Neural progenitor cell (in vitro differentiated cells): ENCODE measurements at regions not wholly inside any gene's neighbourhood (a gene's known extent, or its start where the extent isn't known, plus 50 kb on each side); places are given as distances from the start of the nearest gene placed in this dataset.

Experiments used
- DNase-seq: peaks from one replicate; pipeline ENCODE4 v3.0.0-alpha.2; 2016; ENCODE audit warnings: low spot score
- H2AFZ ChIP-seq: fragments of 200-600 bp; sonication (generic); replicated peaks from 2 replicates; pipeline ENCODE4 v1.6.1; 2016; ENCODE audit warnings: antibody characterized with exemption
- H3F3A ChIP-seq: fragments of 200-600 bp; sonication (generic); 2 replicates; pipeline ENCODE4 v1.6.1; 2016; ENCODE audit warnings: antibody characterized with exemption, low read depth
- H3K27ac ChIP-seq: fragments of 200-600 bp; sonication (generic); 2 replicates; pipeline ENCODE4 v1.5.1; 2016; ENCODE audit warnings: mild to moderate bottlenecking
- H3K27me3 ChIP-seq: fragments of 200-600 bp; sonication (generic); 2 replicates; pipeline ENCODE4 v1.6.1; 2016; ENCODE audit warnings: mild to moderate bottlenecking, moderate library complexity
- H3K36me3 ChIP-seq: fragments of 200-600 bp; sonication (generic); 2 replicates; pipeline ENCODE4 v1.5.1; 2016
- H3K4me1 ChIP-seq: fragments of 200-600 bp; sonication (generic); 2 replicates; pipeline ENCODE4 v1.6.1; 2016; ENCODE audit warnings: mixed run types
- H3K4me2 ChIP-seq: fragments of 200-600 bp; sonication (generic); 2 replicates; pipeline ENCODE4 v1.6.1; 2016
- H3K4me3 ChIP-seq: fragments of 200-600 bp; sonication (generic); 2 replicates; pipeline ENCODE4 v1.5.1; 2016
- H3K79me2 ChIP-seq: fragments of 200-600 bp; sonication (generic); 2 replicates; pipeline ENCODE4 v1.6.1; 2016; ENCODE audit warnings: low read depth
- H3K9ac ChIP-seq: fragments of 200-600 bp; sonication (generic); 2 replicates; pipeline ENCODE4 v1.6.1; 2016
- H3K9me3 ChIP-seq: fragments of 200-600 bp; sonication (generic); 2 replicates; pipeline ENCODE4 v1.5.1; 2016; ENCODE audit warnings: low read depth
- H4K20me1 ChIP-seq: fragments of 200-600 bp; sonication (generic); 2 replicates; pipeline ENCODE4 v1.6.1; 2016; ENCODE audit warnings: low read depth
- H3K27ac Mint-ChIP-seq: 3 replicates; pipeline ENCODE4 v1.8.0; 2021; ENCODE audit warnings: mixed read lengths
- H3K27me3 Mint-ChIP-seq: 2 replicates; pipeline ENCODE4 v1.8.0; 2022; ENCODE audit warnings: low read depth, mild to moderate bottlenecking, inconsistent platforms, moderate library complexity, mixed read lengths; ENCODE audit not compliant: insufficient read depth
- H3K36me3 Mint-ChIP-seq: 3 replicates; pipeline ENCODE4 v1.8.0; 2021; ENCODE audit warnings: mixed read lengths
- H3K4me1 Mint-ChIP-seq: 3 replicates; pipeline ENCODE4 v1.8.0; 2021; ENCODE audit warnings: mixed read lengths
- H3K4me3 Mint-ChIP-seq: 3 replicates; pipeline ENCODE4 v1.8.0; 2021; ENCODE audit warnings: mild to moderate bottlenecking, moderate library complexity, mixed read lengths
- H3K9me3 Mint-ChIP-seq: 3 replicates; pipeline ENCODE4 v1.8.0; 2020; ENCODE audit warnings: mixed read lengths
- CTCF ChIP-seq: fragments of 200-600 bp; sonication (generic); IDR thresholded peaks from 2 replicates; pipeline ENCODE4 v1.5.1; 2017; ENCODE audit warnings: antibody characterized with exemption, mild to moderate bottlenecking
- EZH2 ChIP-seq: fragments of 200-600 bp; sonication (generic); IDR thresholded peaks from 2 replicates; pipeline ENCODE4 v1.6.1; 2017; ENCODE audit warnings: antibody characterized with exemption, mild to moderate bottlenecking, moderate library complexity
- EZH2phosphoT487 ChIP-seq: fragments of 200-600 bp; sonication (generic); IDR thresholded peaks from 2 replicates; pipeline ENCODE4 v1.6.1; 2017; ENCODE audit warnings: antibody characterized with exemption

- no peaks in the 10 kb centered on the region for H3K4me1 ChIP-seq
- Mint-ChIP-seq H3K9me3 (no peaks in the 10 kb centered on the region), H3K27me3 (peaks cover 4% of the 10 kb centered on the region), H3K36me3 (no peaks in the 10 kb centered on the region), H3K4me1 (no peaks in the 10 kb centered on the region), H3K4me3 (no peak overlapping the region), H3K27ac (no peak overlapping the region)
- H3K36me3 ChIP-seq, result no peaks in the 10 kb centered on the region
- no peaks in the 10 kb centered on the region for H3F3A ChIP-seq
- no peak overlapping the region for H3K4me2 ChIP-seq
- no peak for DNase-seq
- no peaks in the 10 kb centered on the region for H4K20me1 ChIP-seq
- no peak for TF ChIP-seq CTCF
- no peak for TF ChIP-seq EZH2phosphoT487
- TF ChIP-seq EZH2, result no peak
- H3K9me3 ChIP-seq, result no peaks in the 10 kb centered on the region
- H3K27ac ChIP-seq, result no peak overlapping the region
- H3K79me2 ChIP-seq, result no peaks in the 10 kb centered on the region
- no peak overlapping the region for H3K4me3 ChIP-seq
- no peaks in the 10 kb centered on the region for H3K27me3 ChIP-seq
- no peak overlapping the region for H3K9ac ChIP-seq
- H2AFZ ChIP-seq, result peak overlapping the region; percentile 30
Observed at GRCh38 chr4:71683309-71683708, 100.6 kb downstream of the GC start.

GRCh38 chr4:71680706-71681105, 103.2 kb downstream of the GC start:
- TF ChIP-seq EZH2, result no peak
- TF ChIP-seq CTCF, result no peak
- TF ChIP-seq EZH2phosphoT487, result no peak
- Histone ChIP-seq H2AFZ (no peak overlapping the region), H3K27me3 (no peaks in the 10 kb centered on the region), H3K36me3 (no peaks in the 10 kb centered on the region), H4K20me1 (no peaks in the 10 kb centered on the region), H3K9me3 (no peaks in the 10 kb centered on the region), H3F3A (no peaks in the 10 kb centered on the region), H3K79me2 (no peaks in the 10 kb centered on the region), H3K27ac (no peak overlapping the region), H3K4me2 (no peak overlapping the region), H3K9ac (no peak overlapping the region), H3K4me3 (no peak overlapping the region), H3K4me1 (no peaks in the 10 kb centered on the region)
- H3K27ac Mint-ChIP-seq, result no peak overlapping the region
- H3K27me3 Mint-ChIP-seq, result peaks cover 4% of the 10 kb centered on the region
- no peaks in the 10 kb centered on the region for H3K4me1 Mint-ChIP-seq
- H3K36me3 Mint-ChIP-seq, result no peaks in the 10 kb centered on the region
- H3K9me3 Mint-ChIP-seq, result no peaks in the 10 kb centered on the region
- DNase-seq, result no peak
- H3K4me3 Mint-ChIP-seq, result no peak overlapping the region

- H2AFZ ChIP-seq, result no peak overlapping the region
- TF ChIP-seq EZH2 (no peak), EZH2phosphoT487 (no peak), CTCF (no peak)
- H3K4me2 ChIP-seq, result no peak overlapping the region
- H3K27me3 ChIP-seq, result no peaks in the 10 kb centered on the region
- Mint-ChIP-seq H3K27me3 (peaks cover 4% of the 10 kb centered on the region), H3K4me1 (no peaks in the 10 kb centered on the region), H3K9me3 (no peaks in the 10 kb centered on the region), H3K27ac (no peak overlapping the region), H3K36me3 (no peaks in the 10 kb centered on the region), H3K4me3 (no peak overlapping the region)
- H3K9ac ChIP-seq, result no peak overlapping the region
- DNase-seq, result no peak
- no peaks in the 10 kb centered on the region for H3K79me2 ChIP-seq
- no peak overlapping the region for H3K27ac ChIP-seq
- H3K4me1 ChIP-seq, result no peaks in the 10 kb centered on the region
- no peaks in the 10 kb centered on the region for H3F3A ChIP-seq
- H4K20me1 ChIP-seq, result no peaks in the 10 kb centered on the region
- no peaks in the 10 kb centered on the region for H3K9me3 ChIP-seq
- H3K4me3 ChIP-seq, result no peak overlapping the region
- H3K36me3 ChIP-seq, result no peaks in the 10 kb centered on the region
Observed at GRCh38 chr4:71677568-71677967, 106.3 kb downstream of the GC start.

- H3K4me2 ChIP-seq, result no peak overlapping the region
- no peak overlapping the region for H2AFZ ChIP-seq
- H3K27ac ChIP-seq, result no peak overlapping the region
- no peak for DNase-seq
- no peaks in the 10 kb centered on the region for H4K20me1 ChIP-seq
- TF ChIP-seq EZH2, result no peak
- Mint-ChIP-seq H3K4me3 (no peak overlapping the region), H3K9me3 (no peaks in the 10 kb centered on the region), H3K4me1 (peaks cover 20% of the 10 kb centered on the region), H3K36me3 (no peaks in the 10 kb centered on the region), H3K27ac (no peak overlapping the region), H3K27me3 (peaks cover 8% of the 10 kb centered on the region)
- no peaks in the 10 kb centered on the region for H3K4me1 ChIP-seq
- no peaks in the 10 kb centered on the region for H3K9me3 ChIP-seq
- no peak overlapping the region for H3K9ac ChIP-seq
- no peaks in the 10 kb centered on the region for H3K27me3 ChIP-seq
- H3F3A ChIP-seq, result no peaks in the 10 kb centered on the region
- no peaks in the 10 kb centered on the region for H3K36me3 ChIP-seq
- H3K4me3 ChIP-seq, result no peak overlapping the region
- H3K79me2 ChIP-seq, result no peaks in the 10 kb centered on the region
Observed at GRCh38 chr4:71669291-71669690, 114.6 kb downstream of the GC start.
